D341Med (cell line): ENCODE measurements at regions not wholly inside any gene's neighbourhood (a gene's known extent, or its start where the extent isn't known, plus 50 kb on each side); places are given as distances from the start of the nearest gene placed in this dataset.
"Not testable (repeated sequence)": the region's sequence is repeated elsewhere in the genome, so short reads cannot be mapped to it uniquely, and the experiment has no call there.

Source experiments
- DNase-seq: peaks from one replicate; pipeline ENCODE4 v3.0.0; 2012; ENCODE audit warnings: low spot score

GRCh38 chr14:84323978-84324377 lies 1206.0 kb upstream of the FLRT2 start:
- DNase-seq, result no peak

GRCh38 chr14:84336433-84336832 lies 1193.5 kb upstream of the FLRT2 start:
- DNase-seq, result no peak

GRCh38 chr14:84340938-84341337 lies 1189.0 kb upstream of the FLRT2 start:
- DNase-seq, result no peak

DNA sequence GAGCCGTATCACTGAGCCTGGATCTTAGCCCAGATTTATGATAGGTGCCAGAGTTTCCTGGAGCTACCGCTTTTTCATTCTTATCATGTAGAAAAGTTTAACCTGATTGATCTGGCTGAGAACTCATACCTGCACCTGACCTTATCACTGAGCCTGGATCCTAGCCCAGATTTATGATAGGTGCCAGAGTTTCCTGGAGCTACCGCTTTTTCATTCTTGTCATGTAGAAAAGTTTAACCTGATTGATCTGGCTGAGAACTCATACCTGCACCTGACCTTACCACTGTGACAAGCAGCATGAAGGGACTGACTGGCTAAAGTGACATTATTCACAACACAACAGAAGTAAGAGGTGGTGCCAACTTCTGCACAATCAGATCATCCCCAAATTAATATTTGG lies 1188.1 kb upstream of the FLRT2 start:
- not testable (repeated sequence) for DNase-seq

DNA sequence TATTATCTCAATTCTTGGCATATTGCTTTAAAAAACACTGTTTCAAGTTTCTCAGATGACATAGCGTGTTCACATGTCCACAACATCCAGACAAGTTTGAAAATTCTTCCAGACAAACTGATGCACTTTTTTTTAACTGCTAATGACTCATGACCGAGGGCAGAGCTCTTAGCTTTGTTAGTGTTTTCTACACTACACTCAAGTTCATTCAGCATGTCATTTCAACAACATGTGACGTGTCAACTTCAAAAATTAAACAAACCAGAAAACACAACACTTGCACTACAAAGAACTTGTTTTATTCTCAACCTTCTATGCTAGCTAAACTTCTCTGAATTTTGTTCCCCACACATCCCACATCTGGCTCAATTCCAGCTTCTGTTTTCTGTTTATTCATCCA lies 1186.3 kb upstream of the FLRT2 start:
- no peak for DNase-seq

GRCh38 chr14:84351646-84352045 lies 1178.3 kb upstream of the FLRT2 start:
- no peak for DNase-seq

DNA sequence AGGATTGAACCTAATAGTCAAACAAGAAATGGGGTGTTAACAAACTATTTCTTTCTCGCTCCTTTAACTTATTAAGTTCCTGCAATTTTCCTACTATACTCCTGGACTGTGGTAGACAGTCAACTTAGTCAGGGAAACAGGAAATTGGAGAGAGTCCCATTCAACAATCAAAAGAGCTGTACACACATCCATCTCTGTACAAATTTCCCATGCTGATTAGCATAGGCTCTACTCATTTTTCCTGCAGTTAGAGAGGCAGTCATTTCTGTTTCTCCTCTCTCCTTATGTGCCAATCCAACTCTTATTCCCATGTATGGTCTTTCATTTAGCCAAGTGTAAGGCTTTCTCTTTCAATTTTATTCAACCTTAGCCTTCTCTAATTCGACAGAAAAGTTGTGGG lies 1168.5 kb upstream of the FLRT2 start:
- DNase-seq, result no peak

DNA sequence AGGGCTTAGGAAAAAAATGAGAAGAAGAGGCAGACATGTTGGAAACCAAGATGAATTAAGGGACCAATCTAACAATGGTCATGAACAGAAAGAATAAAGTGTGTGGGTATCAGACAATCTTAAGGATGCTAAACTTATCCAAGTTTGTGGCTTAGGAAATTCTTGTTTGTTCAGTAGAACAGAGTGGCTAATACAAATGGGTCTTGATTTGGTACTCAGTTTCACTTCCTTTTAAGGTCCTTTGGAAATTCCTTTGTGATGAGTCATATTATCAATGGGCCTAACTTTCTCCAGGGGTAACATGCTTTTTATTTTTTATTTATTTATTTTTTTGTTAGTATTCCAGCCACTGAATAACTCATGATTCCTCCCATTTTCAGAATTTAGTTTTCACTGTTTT lies 1154.7 kb upstream of the FLRT2 start:
- no peak for DNase-seq

DNA sequence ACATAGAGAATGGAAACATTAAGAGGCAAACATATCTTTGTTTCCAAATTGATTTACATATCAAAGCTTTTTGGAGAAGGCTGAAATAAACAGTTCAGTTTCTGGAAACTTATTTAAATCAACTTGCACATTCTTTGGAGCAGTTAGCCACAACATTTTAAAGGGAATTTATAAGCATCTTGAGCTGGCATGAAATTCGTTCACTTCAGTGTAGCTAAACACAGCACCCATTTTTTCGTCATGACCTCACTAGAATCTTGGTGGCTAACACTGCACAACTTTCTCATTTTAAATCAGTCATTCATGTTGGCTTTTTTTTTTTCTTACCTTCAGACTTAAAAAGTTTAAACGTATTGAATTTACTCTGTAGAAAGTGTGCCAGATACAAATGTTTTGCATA lies 1139.9 kb upstream of the FLRT2 start:
- DNase-seq, result no peak

DNA sequence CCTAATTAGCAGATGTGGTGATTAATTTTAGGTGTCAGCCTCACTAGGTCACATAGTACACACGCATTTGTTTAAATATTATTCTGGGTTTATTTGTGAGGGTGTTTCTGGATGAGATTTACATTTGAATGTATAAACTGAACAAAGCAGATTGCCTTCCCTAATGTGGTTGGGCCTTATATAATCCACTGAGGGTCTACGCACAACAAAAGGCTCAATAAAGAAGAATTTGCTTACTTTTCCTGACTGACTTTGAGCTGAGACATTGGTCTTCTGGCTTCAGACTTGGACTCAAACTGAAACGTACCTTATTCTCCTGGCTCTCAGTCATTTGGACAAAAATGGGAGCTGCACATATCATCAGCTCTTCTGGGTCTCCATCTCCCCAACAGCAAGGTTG lies 1132.3 kb upstream of the FLRT2 start:
- no peak for DNase-seq

GRCh38 chr14:84399296-84399910 lies 1130.5 kb upstream of the FLRT2 start:
- no peak for DNase-seq

DNA sequence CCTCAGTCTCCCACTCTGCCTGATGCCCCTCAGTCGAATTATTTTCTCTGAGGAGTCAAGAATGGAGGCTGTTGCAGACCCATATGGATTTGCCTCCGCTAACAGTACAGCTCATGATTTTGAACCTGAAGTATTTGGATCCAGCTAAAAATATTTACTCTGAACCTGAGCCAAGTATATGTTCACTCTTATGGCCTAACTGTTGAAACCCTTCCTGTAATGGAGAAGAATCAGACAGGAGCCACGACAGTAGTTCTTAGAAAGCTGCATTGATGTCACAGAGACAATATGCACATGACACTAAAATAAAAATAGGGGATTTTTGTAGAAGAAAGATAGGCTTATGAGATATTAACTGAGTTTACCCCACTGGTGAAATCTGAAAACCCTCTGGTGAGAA lies 1128.3 kb upstream of the FLRT2 start:
- no peak for DNase-seq

DNA sequence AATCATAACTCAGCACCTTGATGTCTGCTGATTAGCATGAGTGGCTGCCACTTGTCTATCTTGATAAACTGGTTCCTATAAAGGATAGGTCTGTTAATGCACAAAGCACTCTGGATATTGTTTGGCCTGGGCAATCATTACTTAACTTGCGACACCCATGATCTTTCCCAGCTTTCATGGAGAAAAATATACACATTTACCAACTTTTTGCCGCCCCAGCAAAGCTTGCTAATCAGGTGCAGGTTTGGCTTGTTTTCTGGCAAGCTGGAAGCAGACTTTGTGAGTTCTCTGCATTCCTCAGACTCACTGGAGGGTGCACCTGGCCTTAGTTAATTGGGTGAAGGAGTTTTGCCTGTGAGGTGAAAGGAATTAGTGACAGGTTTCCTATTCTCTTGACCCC lies 1126.4 kb upstream of the FLRT2 start:
- DNase-seq, result no peak

DNA sequence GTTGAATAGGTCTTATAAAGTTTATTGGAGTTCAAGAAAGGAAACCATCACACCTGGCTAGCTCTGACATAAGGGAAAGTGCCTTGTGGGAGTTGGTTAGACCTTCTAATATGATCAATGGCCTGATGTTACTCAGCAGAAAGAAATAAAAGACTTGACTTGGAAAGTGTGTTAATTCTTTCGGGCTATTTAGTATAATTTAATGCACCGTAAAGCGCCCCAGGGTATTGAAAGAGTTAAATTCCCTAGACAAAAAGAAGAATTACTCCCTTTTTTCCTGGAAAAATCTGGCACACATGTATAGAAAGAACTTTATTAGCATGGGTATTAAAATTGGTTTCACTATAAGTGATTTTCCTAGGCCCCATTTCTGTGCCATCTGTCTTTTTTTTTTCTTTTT lies 1125.7 kb upstream of the FLRT2 start:
- DNase-seq, result no peak

- DNase-seq, result no peak
Measured at GRCh38 chr14:84409435-84409834, 1120.5 kb upstream of the FLRT2 start.

- no peak for DNase-seq
Measured at GRCh38 chr14:84410344-84410743, 1119.6 kb upstream of the FLRT2 start.

DNA sequence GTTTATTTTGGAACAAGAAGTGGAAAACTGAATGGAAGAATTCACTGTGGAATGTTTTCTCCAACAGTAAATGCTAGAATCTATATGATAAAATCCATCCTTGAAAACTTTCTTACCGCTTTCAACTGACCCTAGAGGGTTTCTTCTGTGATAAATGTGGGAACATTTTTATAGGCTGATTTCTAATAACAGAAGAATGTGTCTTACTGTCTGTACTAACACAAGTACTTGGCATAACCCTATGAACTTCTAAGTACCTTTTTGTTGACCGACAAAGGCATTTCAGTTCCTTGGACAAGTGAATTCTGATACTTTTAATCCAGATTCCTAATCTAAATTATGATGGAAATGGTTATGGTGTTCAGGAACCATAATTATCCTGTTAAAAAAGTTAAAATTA lies 1109.7 kb upstream of the FLRT2 start:
- DNase-seq, result no peak

GRCh38 chr14:84421621-84422020 lies 1108.3 kb upstream of the FLRT2 start:
- DNase-seq, result no peak

DNA sequence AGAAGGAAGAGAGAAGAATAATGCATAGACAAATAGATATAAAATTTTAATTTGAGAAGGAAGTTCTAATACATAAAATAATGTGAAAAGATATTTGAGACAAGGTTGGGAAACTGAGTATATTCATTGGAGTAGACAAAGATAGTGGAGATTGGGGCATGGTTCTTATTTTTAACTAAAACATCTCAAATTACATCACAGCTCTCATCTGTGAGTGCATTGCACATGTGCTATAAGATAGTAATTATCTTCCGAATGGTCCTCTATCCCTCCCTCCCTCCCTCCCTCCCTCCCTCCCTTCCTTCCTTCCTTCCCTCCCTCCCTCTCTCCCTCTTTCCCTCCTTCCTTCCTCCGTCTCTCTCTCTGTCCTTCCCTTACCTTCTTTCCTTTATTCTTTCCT lies 1104.0 kb upstream of the FLRT2 start:
- no peak for DNase-seq

- no peak for DNase-seq
Measured at GRCh38 chr14:84432676-84433075, 1097.3 kb upstream of the FLRT2 start.

DNA sequence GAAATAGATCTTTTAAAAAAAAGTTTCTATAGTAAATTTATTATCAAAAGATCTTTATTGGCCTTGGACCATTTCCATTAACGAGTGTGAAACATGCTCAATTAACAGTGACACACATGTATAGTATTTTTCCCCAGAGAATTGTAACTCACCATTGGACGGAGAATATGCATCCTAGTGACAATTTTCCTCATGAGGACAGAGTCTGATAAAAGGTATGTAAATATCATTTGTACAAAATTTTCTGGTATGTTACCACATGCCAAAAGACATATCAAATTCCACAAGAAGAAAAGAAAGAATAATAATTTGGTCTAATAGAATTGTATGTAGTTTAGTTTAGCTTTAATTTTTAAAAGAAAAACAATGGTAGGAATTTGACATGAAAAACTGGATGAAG lies 1096.0 kb upstream of the FLRT2 start:
- no peak for DNase-seq

- no peak for DNase-seq
Measured at GRCh38 chr14:84435820-84436324, 1094.1 kb upstream of the FLRT2 start.

DNA sequence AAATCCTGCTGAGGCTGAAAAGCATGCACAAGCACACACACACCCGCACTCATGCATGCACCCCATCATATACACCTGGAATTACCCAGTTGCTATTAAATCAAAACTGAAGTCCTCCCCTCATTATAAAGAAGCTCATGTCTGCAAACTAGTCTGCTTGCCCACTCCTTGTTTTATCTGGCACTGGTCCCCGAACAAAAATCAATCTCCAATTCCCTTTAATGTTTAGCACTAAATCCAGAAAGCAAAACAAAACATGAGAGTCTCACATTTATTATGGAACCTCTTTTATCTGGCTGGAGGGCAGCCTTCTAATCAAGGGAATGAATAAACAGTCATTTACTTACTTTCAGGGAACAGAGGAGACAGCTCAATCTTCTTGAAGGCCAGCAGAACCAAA lies 1093.4 kb upstream of the FLRT2 start:
- no peak for DNase-seq

GRCh38 chr14:84442521-84442920 lies 1087.4 kb upstream of the FLRT2 start:
- DNase-seq, result no peak

DNA sequence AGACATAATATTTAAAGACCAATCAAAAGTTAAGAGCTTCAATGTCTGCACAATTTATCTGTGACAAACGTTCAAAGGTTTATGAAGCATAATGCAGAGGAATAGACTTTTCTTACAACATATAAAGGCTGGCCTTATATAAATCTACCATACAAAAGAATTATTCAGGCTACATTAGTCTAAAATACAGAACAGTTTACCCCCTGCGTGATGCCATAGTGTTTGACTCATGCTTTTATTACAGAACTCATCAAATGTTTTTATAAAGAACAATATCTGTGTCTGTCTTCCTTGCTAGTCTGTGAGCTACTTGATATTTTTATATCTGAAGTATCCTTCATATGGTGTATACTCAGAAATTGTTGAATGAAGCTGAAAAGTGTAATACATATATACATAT lies 1084.5 kb upstream of the FLRT2 start:
- no peak for DNase-seq
